ENCODE measurements at regions not wholly inside any gene's neighbourhood (a gene's known extent, or its start where the extent isn't known, plus 50 kb on each side); places are given as distances from the start of the nearest gene placed in this dataset.

GRCh38 chr9:14451949-14452348 is 138.0 kb upstream of the NFIB start:
- Mint-ChIP-seq H3K36me3 (ENCODE audit: low read depth) (no peaks in the 10 kb centered on the region), H3K27me3 (ENCODE audit: low read depth) (no peaks in the 10 kb centered on the region), H3K9me3 (peaks cover 2% of the 10 kb centered on the region), H3K4me1 (no peaks in the 10 kb centered on the region), H3K4me3 (no peak overlapping the region), H3K27ac (ENCODE audit: unreplicated experiment) (no peak overlapping the region)
- DNase-seq (ENCODE audit: low read depth, low spot score) = no peak
- TF ChIP-seq CTCF (conservative IDR thresholded peaks at IDR 0.05) = no peak

- no peaks in the 10 kb centered on the region for H3K27me3 Mint-ChIP-seq (ENCODE audit: low read depth)
- TF ChIP-seq CTCF (conservative IDR thresholded peaks at IDR 0.05) = no peak
- H3K4me3 Mint-ChIP-seq = no peak overlapping the region
- H3K9me3 Mint-ChIP-seq = peaks cover 7% of the 10 kb centered on the region
- DNase-seq (ENCODE audit: low read depth, low spot score) = no peak
- H3K36me3 Mint-ChIP-seq (ENCODE audit: low read depth) = no peaks in the 10 kb centered on the region
- H3K27ac Mint-ChIP-seq (ENCODE audit: unreplicated experiment) = no peak overlapping the region
- H3K4me1 Mint-ChIP-seq = no peaks in the 10 kb centered on the region
Observed at GRCh38 chr9:14447103-14447502, 133.2 kb upstream of the NFIB start.

GRCh38 chr9:14445946-14446345 is 132.0 kb upstream of the NFIB start:
- no peak overlapping the region for H3K4me3 Mint-ChIP-seq
- no peaks in the 10 kb centered on the region for H3K27me3 Mint-ChIP-seq (ENCODE audit: low read depth)
- no peaks in the 10 kb centered on the region for H3K4me1 Mint-ChIP-seq
- no peaks in the 10 kb centered on the region for H3K36me3 Mint-ChIP-seq (ENCODE audit: low read depth)
- no peak for TF ChIP-seq CTCF (conservative IDR thresholded peaks at IDR 0.05)
- peaks cover 7% of the 10 kb centered on the region for H3K9me3 Mint-ChIP-seq
- no peak for DNase-seq (ENCODE audit: low read depth, low spot score)
- H3K27ac Mint-ChIP-seq (ENCODE audit: unreplicated experiment) = no peak overlapping the region

- Mint-ChIP-seq H3K9me3 (peaks cover 5% of the 10 kb centered on the region), H3K27me3 (ENCODE audit: low read depth) (no peaks in the 10 kb centered on the region), H3K36me3 (ENCODE audit: low read depth) (no peaks in the 10 kb centered on the region), H3K4me1 (peaks cover 3% of the 10 kb centered on the region), H3K27ac (ENCODE audit: unreplicated experiment) (no peak overlapping the region), H3K4me3 (no peak overlapping the region)
- no peak for TF ChIP-seq CTCF (conservative IDR thresholded peaks at IDR 0.05)
- DNase-seq (ENCODE audit: low read depth, low spot score) = no peak
Observed at GRCh38 chr9:14442956-14443355, 129.0 kb upstream of the NFIB start.

- peaks cover 5% of the 10 kb centered on the region for H3K9me3 Mint-ChIP-seq
- DNase-seq (ENCODE audit: low read depth, low spot score) = peak; percentile 18
- H3K27ac Mint-ChIP-seq (ENCODE audit: unreplicated experiment) = no peak overlapping the region
- peak; percentile 58 for TF ChIP-seq CTCF (conservative IDR thresholded peaks at IDR 0.05)
- H3K4me1 Mint-ChIP-seq = peaks cover 11% of the 10 kb centered on the region
- no peaks in the 10 kb centered on the region for H3K36me3 Mint-ChIP-seq (ENCODE audit: low read depth)
- H3K4me3 Mint-ChIP-seq = no peak overlapping the region
- no peaks in the 10 kb centered on the region for H3K27me3 Mint-ChIP-seq (ENCODE audit: low read depth)
Observed at GRCh38 chr9:14441976-14442651, 128.2 kb upstream of the NFIB start.
